ENCODE measurements at regions not wholly inside any gene's neighbourhood (a gene's known extent, or its start where the extent isn't known, plus 50 kb on each side); places are given as distances from the start of the nearest gene placed in this dataset.
"Not testable (repeated sequence)": the region's sequence is repeated elsewhere in the genome, so short reads cannot be mapped to it uniquely, and the experiment has no call there.

GRCh38 chr13:65112531-65112941 is 2117.6 kb downstream of the PCDH9 start:
- Histone ChIP-seq H3K9me3 (ENCODE audit: control insufficient read depth, low read depth, low read length) (no peaks in the 10 kb centered on the region), H3K36me3 (ENCODE audit: control insufficient read depth, insufficient read depth, low read length) (no peaks in the 10 kb centered on the region), H3K4me3 (ENCODE audit: low read length) (no peak overlapping the region), H3K27ac (ENCODE audit: low read length) (no peak overlapping the region), H3K27me3 (ENCODE audit: control insufficient read depth, insufficient read depth, low read length) (no peaks in the 10 kb centered on the region), H3K4me1 (ENCODE audit: control insufficient read depth, insufficient read depth, low read length) (no peaks in the 10 kb centered on the region)
- 80% methylated on average over 1 of the region's 3 CpGs for WGBS (ENCODE audit: insufficient coverage, low lambda C conversion rate)
- no peak for DNase-seq

GRCh38 chr13:65112123-65112522 is 2118.0 kb downstream of the PCDH9 start:
- Histone ChIP-seq H3K9me3 (ENCODE audit: control insufficient read depth, low read depth, low read length) (no peaks in the 10 kb centered on the region), H3K27ac (ENCODE audit: low read length) (no peak overlapping the region), H3K27me3 (ENCODE audit: control insufficient read depth, insufficient read depth, low read length) (no peaks in the 10 kb centered on the region), H3K36me3 (ENCODE audit: control insufficient read depth, insufficient read depth, low read length) (no peaks in the 10 kb centered on the region), H3K4me1 (ENCODE audit: control insufficient read depth, insufficient read depth, low read length) (no peaks in the 10 kb centered on the region), H3K4me3 (ENCODE audit: low read length) (no peak overlapping the region)
- no CpG with 5 or more reads among the region's 1 CpG for WGBS (ENCODE audit: insufficient coverage, low lambda C conversion rate)
- no peak for DNase-seq

DNA sequence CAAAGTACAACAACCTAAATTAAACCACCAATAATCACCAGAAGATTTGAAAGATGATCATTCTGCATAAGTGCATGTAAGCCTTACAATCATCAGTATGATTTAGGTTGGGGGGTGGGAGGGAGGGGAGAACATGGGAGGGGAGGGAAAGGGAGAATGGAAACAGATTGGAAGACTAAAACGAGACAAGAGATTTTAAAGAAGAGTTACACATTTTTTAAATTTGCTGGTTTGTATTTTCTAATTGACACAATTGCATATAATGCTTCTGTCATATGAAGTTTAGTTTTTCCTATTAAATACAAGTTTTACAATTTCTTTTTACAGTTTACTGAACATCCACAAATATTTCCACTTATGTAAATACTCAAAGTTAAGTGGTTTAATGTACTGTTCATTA is 2118.9 kb downstream of the PCDH9 start:
- no peaks in the 10 kb centered on the region for H3K27me3 ChIP-seq (ENCODE audit: control insufficient read depth, insufficient read depth, low read length)
- no peak overlapping the region for H3K4me3 ChIP-seq (ENCODE audit: low read length)
- H3K27ac ChIP-seq (ENCODE audit: low read length): no peak overlapping the region
- no peak for DNase-seq
- no peaks in the 10 kb centered on the region for H3K36me3 ChIP-seq (ENCODE audit: control insufficient read depth, insufficient read depth, low read length)
- no CpG with 5 or more reads among the region's 1 CpG for WGBS (ENCODE audit: insufficient coverage, low lambda C conversion rate)
- no peaks in the 10 kb centered on the region for H3K4me1 ChIP-seq (ENCODE audit: control insufficient read depth, insufficient read depth, low read length)
- H3K9me3 ChIP-seq (ENCODE audit: control insufficient read depth, low read depth, low read length): no peaks in the 10 kb centered on the region

GRCh38 chr13:65104436-65104835 is 2125.7 kb downstream of the PCDH9 start:
- DNase-seq; H3K27ac ChIP-seq (ENCODE audit: low read length); H3K27me3 ChIP-seq (ENCODE audit: control insufficient read depth, insufficient read depth, low read length); H3K4me1 ChIP-seq (ENCODE audit: control insufficient read depth, insufficient read depth, low read length); H3K9me3 ChIP-seq (ENCODE audit: control insufficient read depth, low read depth, low read length); H3K4me3 ChIP-seq (ENCODE audit: low read length); H3K36me3 ChIP-seq (ENCODE audit: control insufficient read depth, insufficient read depth, low read length): not testable (repeated sequence)
- 90% methylated on average over 2 of the region's 3 CpGs for WGBS (ENCODE audit: insufficient coverage, low lambda C conversion rate)

DNA sequence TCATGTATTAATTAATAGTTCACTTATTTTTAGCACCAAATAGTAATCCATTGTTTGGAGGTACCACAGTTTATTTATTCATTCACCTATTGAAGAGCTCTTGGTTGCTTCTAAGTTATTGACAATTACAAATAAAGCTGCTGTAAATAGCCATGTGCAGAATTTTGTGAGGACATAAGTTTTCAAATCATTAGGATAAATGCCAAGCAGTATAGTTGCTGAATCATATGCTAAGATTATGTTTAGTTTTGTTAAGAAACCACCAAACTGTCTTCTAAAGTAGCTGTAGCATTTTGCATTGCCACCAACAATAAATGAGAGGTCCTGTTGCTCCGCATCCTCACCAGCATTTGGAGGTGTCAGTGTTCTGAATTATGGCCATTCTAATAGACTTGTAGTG is 2126.8 kb downstream of the PCDH9 start:
- no CpG with 5 or more reads among the region's 1 CpG for WGBS (ENCODE audit: insufficient coverage, low lambda C conversion rate)
- Histone ChIP-seq H3K9me3 (ENCODE audit: control insufficient read depth, low read depth, low read length) (no peaks in the 10 kb centered on the region), H3K4me3 (ENCODE audit: low read length) (no peak overlapping the region), H3K36me3 (ENCODE audit: control insufficient read depth, insufficient read depth, low read length) (no peaks in the 10 kb centered on the region), H3K27me3 (ENCODE audit: control insufficient read depth, insufficient read depth, low read length) (no peaks in the 10 kb centered on the region), H3K27ac (ENCODE audit: low read length) (no peak overlapping the region), H3K4me1 (ENCODE audit: control insufficient read depth, insufficient read depth, low read length) (no peaks in the 10 kb centered on the region)
- DNase-seq: no peak

DNA sequence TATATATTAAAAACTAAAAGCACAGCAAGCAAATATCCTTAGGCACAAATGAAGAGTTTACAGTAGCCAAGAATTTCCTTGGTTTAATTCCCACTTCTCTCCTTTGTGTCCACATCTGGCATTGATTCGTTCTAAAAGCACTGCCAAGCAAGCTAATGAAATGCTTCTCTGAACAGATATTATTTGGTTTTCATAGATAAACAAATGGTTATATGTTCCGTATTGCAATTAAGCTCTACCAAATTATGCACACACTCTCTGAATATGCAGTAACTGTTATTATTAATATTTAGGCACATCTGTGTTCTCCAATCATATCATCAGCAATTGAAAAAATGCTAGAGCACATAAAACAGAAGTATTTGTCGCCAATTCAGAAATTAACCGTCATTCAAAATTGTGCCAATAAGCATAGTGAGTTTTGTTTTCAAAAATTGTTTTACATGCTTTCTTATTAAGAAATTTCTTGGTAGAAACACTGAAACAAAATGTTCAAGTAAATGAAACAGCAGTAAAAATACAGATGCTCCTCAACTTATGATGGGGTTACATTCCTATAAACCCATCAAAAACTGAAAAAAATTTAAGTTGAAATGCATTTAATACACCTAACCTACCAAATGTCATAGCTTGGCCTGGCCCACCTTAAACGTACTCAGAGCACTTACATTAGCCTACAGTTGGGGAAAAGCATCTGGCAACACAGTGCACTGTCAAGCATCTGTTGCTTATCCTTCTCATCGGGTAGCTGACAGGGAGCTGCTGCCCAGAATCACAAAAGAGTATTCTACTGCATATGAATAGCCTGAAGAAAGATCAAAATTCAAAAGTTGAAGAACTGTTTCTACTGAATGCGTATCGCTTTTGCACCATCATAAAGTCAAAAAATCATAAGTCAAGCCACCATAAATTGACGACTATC is 2134.7 kb downstream of the PCDH9 start:
- WGBS (ENCODE audit: insufficient coverage, low lambda C conversion rate): 80% methylated on average over 2 of the region's 9 CpGs
- H3K27ac ChIP-seq (ENCODE audit: low read length): no peak overlapping the region
- no peaks in the 10 kb centered on the region for H3K36me3 ChIP-seq (ENCODE audit: control insufficient read depth, insufficient read depth, low read length)
- no peaks in the 10 kb centered on the region for H3K9me3 ChIP-seq (ENCODE audit: control insufficient read depth, low read depth, low read length)
- no peak for DNase-seq
- no peaks in the 10 kb centered on the region for H3K4me1 ChIP-seq (ENCODE audit: control insufficient read depth, insufficient read depth, low read length)
- H3K27me3 ChIP-seq (ENCODE audit: control insufficient read depth, insufficient read depth, low read length): no peaks in the 10 kb centered on the region
- H3K4me3 ChIP-seq (ENCODE audit: low read length): no peak overlapping the region

GRCh38 chr13:65093357-65093756 is 2136.8 kb downstream of the PCDH9 start:
- H3K36me3 ChIP-seq (ENCODE audit: control insufficient read depth, insufficient read depth, low read length): no peaks in the 10 kb centered on the region
- H3K27ac ChIP-seq (ENCODE audit: low read length): no peak overlapping the region
- H3K4me1 ChIP-seq (ENCODE audit: control insufficient read depth, insufficient read depth, low read length): no peaks in the 10 kb centered on the region
- H3K4me3 ChIP-seq (ENCODE audit: low read length): no peak overlapping the region
- no peaks in the 10 kb centered on the region for H3K27me3 ChIP-seq (ENCODE audit: control insufficient read depth, insufficient read depth, low read length)
- DNase-seq: no peak
- WGBS (ENCODE audit: insufficient coverage, low lambda C conversion rate): 94% methylated on average over 2 of the region's 3 CpGs
- H3K9me3 ChIP-seq (ENCODE audit: control insufficient read depth, low read depth, low read length): no peaks in the 10 kb centered on the region

DNA sequence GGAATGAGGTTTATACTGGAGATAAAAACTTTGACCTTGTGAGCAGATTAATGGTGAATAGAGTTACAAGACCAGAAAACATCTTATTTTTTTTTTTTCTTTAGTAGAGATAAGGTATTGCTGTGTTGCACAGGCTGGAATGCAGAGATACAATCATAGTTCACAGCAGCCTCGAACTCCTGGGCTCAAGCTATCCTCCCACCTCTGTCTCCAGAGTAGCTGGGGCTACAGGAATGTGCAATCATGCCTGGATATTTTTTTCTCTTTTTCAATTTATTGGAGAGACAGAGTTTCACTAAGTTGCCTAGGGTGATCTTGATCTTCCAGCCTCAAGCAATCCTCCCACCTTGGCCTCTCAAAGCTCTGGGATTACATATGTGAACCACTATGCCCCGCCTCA is 2139.1 kb downstream of the PCDH9 start:
- peaks cover under 1% of the 10 kb centered on the region for H3K9me3 ChIP-seq (ENCODE audit: control insufficient read depth, low read depth, low read length)
- H3K36me3 ChIP-seq (ENCODE audit: control insufficient read depth, insufficient read depth, low read length): no peaks in the 10 kb centered on the region
- WGBS (ENCODE audit: insufficient coverage, low lambda C conversion rate): no CpG with 5 or more reads among the region's 2 CpGs
- H3K27me3 ChIP-seq (ENCODE audit: control insufficient read depth, insufficient read depth, low read length): no peaks in the 10 kb centered on the region
- H3K4me1 ChIP-seq (ENCODE audit: control insufficient read depth, insufficient read depth, low read length): no peaks in the 10 kb centered on the region
- H3K27ac ChIP-seq (ENCODE audit: low read length): no peak overlapping the region
- no peak overlapping the region for H3K4me3 ChIP-seq (ENCODE audit: low read length)
- no peak for DNase-seq

- Histone ChIP-seq H3K4me3 (ENCODE audit: low read length) (no peak overlapping the region), H3K27me3 (ENCODE audit: control insufficient read depth, insufficient read depth, low read length) (no peaks in the 10 kb centered on the region), H3K4me1 (ENCODE audit: control insufficient read depth, insufficient read depth, low read length) (no peaks in the 10 kb centered on the region), H3K36me3 (ENCODE audit: control insufficient read depth, insufficient read depth, low read length) (no peaks in the 10 kb centered on the region), H3K9me3 (ENCODE audit: control insufficient read depth, low read depth, low read length) (peaks cover 4% of the 10 kb centered on the region), H3K27ac (ENCODE audit: low read length) (no peak overlapping the region)
- DNase-seq: no peak
Measured at GRCh38 chr13:65090186-65090585, 2139.9 kb downstream of the PCDH9 start.

GRCh38 chr13:65088906-65089305 is 2141.2 kb downstream of the PCDH9 start:
- H3K9me3 ChIP-seq (ENCODE audit: control insufficient read depth, low read depth, low read length): peaks cover 8% of the 10 kb centered on the region
- no peaks in the 10 kb centered on the region for H3K27me3 ChIP-seq (ENCODE audit: control insufficient read depth, insufficient read depth, low read length)
- DNase-seq: no peak
- no peak overlapping the region for H3K4me3 ChIP-seq (ENCODE audit: low read length)
- H3K27ac ChIP-seq (ENCODE audit: low read length): no peak overlapping the region
- no peaks in the 10 kb centered on the region for H3K36me3 ChIP-seq (ENCODE audit: control insufficient read depth, insufficient read depth, low read length)
- no peaks in the 10 kb centered on the region for H3K4me1 ChIP-seq (ENCODE audit: control insufficient read depth, insufficient read depth, low read length)

- no peaks in the 10 kb centered on the region for H3K4me1 ChIP-seq (ENCODE audit: control insufficient read depth, insufficient read depth, low read length)
- H3K36me3 ChIP-seq (ENCODE audit: control insufficient read depth, insufficient read depth, low read length): no peaks in the 10 kb centered on the region
- no peaks in the 10 kb centered on the region for H3K27me3 ChIP-seq (ENCODE audit: control insufficient read depth, insufficient read depth, low read length)
- H3K9me3 ChIP-seq (ENCODE audit: control insufficient read depth, low read depth, low read length): peaks cover 8% of the 10 kb centered on the region
- WGBS (ENCODE audit: insufficient coverage, low lambda C conversion rate): no CpG with 5 or more reads among the region's 6 CpGs
- H3K27ac ChIP-seq (ENCODE audit: low read length): no peak overlapping the region
- DNase-seq: no peak
- H3K4me3 ChIP-seq (ENCODE audit: low read length): no peak overlapping the region
Measured at GRCh38 chr13:65085977-65086376, 2144.2 kb downstream of the PCDH9 start.
